Effector memory CD8-positive, alpha-beta T cell (primary cell): ENCODE measurements at regions not wholly inside any gene's neighbourhood (a gene's known extent, or its start where the extent isn't known, plus 50 kb on each side); places are given as distances from the start of the nearest gene placed in this dataset.

Source experiments
- ATAC-seq: fragments of 150-1000 bp; cut with Tn5 transposase; replicated peaks from 2 replicates; pipeline ENCODE4 v1.10.0; 2021; ENCODE audit warnings: mild to moderate bottlenecking, moderate library complexity
- DNase-seq, 3 experiments: peaks; one replicate each; pipeline ENCODE4 v3.0.0; 2021
- H3K27ac Mint-ChIP-seq, 2 donors: one replicate each; pipeline ENCODE4 v1.8.0; 2022; ENCODE audit warnings: mild to moderate bottlenecking in 2 of 2, mixed read lengths in 2 of 2, moderate library complexity in 2 of 2
- H3K27me3 Mint-ChIP-seq, 2 donors: one replicate each; pipeline ENCODE4 v1.8.0; 2022; ENCODE audit warnings: mixed read lengths in 2 of 2
- H3K36me3 Mint-ChIP-seq: one replicate; pipeline ENCODE4 v1.8.0; 2022; ENCODE audit warnings: mild to moderate bottlenecking, moderate library complexity, mixed read lengths; ENCODE audit not compliant: insufficient read depth
- H3K4me1 Mint-ChIP-seq, 2 donors: one replicate each; pipeline ENCODE4 v1.8.0; 2022; ENCODE audit warnings: low read depth in 2 of 2, mixed read lengths in 2 of 2
- H3K4me3 Mint-ChIP-seq, 2 donors: one replicate each; pipeline ENCODE4 v1.8.0; 2022; ENCODE audit warnings: mild to moderate bottlenecking in 2 of 2, mixed read lengths in 2 of 2, moderate library complexity in 2 of 2
- H3K9me3 Mint-ChIP-seq, 2 donors: one replicate each; pipeline ENCODE4 v1.8.0; 2022; ENCODE audit warnings: mixed read lengths in 2 of 2

DNA sequence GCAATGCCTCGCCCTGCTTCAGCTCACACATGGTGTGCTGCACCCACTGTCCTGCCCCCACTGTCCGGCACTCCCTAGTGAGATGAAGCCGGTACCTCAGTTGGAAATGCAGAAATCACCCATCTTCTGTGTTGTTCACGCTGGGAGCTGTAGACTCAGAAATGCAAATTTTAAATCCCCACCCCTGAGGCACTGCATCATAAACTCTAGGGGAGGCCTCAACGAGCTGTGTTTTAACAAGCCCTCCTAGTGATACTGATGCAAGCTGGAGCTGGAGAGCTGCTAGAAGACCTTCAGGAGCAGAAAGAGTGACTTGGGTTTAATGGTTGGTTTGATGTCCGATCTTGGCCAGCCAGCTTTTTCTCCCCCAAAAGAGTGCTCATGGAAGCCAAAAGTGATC, 146.0 kb upstream of the MAST4 start:
- DNase-seq: no peak
- no peak overlapping the region for H3K27ac Mint-ChIP-seq
- H3K27me3 Mint-ChIP-seq: peaks cover 14 to 29% of the 10 kb centered on the region in 2 donors

GRCh38 chr5:66450988-66451387, 145.2 kb upstream of the MAST4 start:
- H3K9me3 Mint-ChIP-seq: peaks cover 0 to 3% of the 10 kb centered on the region in 2 donors
- no peaks in the 10 kb centered on the region for H3K4me1 Mint-ChIP-seq
- ATAC-seq (no peak), DNase-seq (no peak)
- no peaks in the 10 kb centered on the region for H3K36me3 Mint-ChIP-seq
- no peak overlapping the region for H3K27ac Mint-ChIP-seq
- peaks cover 19 to 29% of the 10 kb centered on the region in 2 donors for H3K27me3 Mint-ChIP-seq
- H3K4me3 Mint-ChIP-seq: no peak overlapping the region

More for the DNA sequence above, 146.0 kb upstream of the MAST4 start:
- H3K36me3 Mint-ChIP-seq: no peaks in the 10 kb centered on the region
- peaks cover 0 to 3% of the 10 kb centered on the region in 2 donors for H3K9me3 Mint-ChIP-seq
- H3K4me1 Mint-ChIP-seq: no peaks in the 10 kb centered on the region
- ATAC-seq: no peak
- H3K4me3 Mint-ChIP-seq: no peak overlapping the region

- ATAC-seq (no peak), DNase-seq (no peak)
- H3K4me1 Mint-ChIP-seq: no peaks in the 10 kb centered on the region
- H3K27me3 Mint-ChIP-seq: peaks cover 19 to 29% of the 10 kb centered on the region in 2 donors
- no peak overlapping the region for H3K27ac Mint-ChIP-seq
- H3K36me3 Mint-ChIP-seq: no peaks in the 10 kb centered on the region
- H3K9me3 Mint-ChIP-seq: peaks cover 0 to 2% of the 10 kb centered on the region in 2 donors
- H3K4me3 Mint-ChIP-seq: no peak overlapping the region
Measured at GRCh38 chr5:66452109-66452508, 144.1 kb upstream of the MAST4 start.

- DNase-seq (no peak), ATAC-seq (no peak)
- Mint-ChIP-seq H3K36me3 (no peaks in the 10 kb centered on the region), H3K27ac (no peak overlapping the region), H3K4me3 (no peak overlapping the region), H3K27me3 (peaks cover 19 to 29% of the 10 kb centered on the region in 2 donors), H3K9me3 (no peaks in the 10 kb centered on the region), H3K4me1 (no peaks in the 10 kb centered on the region)
Measured at GRCh38 chr5:66454186-66455078, 141.8 kb upstream of the MAST4 start.

DNA sequence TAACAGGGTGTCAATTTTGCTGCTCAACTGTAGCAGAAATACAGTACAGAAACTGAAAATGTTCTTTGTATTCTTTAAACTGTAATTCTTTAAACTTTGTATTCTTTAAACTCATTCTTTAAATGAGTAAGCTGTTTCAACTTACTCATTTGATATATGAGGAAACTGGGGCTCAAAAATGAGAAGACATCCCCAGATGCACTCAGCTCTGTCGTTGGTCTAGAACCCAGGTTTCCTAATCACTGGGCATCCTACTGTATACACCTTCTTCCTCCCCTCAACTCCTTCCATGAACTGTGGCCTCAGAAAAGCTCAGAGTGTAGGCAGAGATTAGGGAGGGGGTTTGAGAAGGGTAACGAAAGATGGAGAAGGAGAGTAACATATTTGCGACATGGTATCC, 136.5 kb upstream of the MAST4 start:
- peaks cover 18 to 36% of the 10 kb centered on the region in 2 donors for H3K27me3 Mint-ChIP-seq
- no peaks in the 10 kb centered on the region for H3K4me1 Mint-ChIP-seq
- H3K36me3 Mint-ChIP-seq: no peaks in the 10 kb centered on the region
- H3K4me3 Mint-ChIP-seq: no peak overlapping the region
- no peaks in the 10 kb centered on the region for H3K9me3 Mint-ChIP-seq
- H3K27ac Mint-ChIP-seq: no peak overlapping the region
- DNase-seq (no peak), ATAC-seq (no peak)

DNA sequence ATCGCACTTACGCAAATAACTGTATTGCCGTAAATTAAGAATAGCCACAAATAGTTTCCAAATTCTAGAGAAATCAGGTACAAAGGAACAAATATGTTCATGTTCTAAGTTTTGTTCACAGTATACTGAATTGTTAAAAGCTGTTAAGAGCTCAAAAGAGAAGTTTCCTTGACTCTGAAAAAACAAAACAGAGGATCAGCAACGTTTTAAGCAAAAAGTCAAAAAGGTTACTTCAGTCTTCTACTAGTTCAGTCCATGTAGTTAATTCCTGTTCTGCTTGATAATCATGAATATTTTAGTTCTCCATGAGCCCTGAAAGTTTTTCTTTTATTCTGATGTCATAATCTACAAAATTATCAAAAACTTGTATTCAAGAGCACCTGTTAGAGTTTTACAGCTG, 128.6 kb upstream of the MAST4 start:
- H3K9me3 Mint-ChIP-seq: peaks cover 0 to 2% of the 10 kb centered on the region in 2 donors
- H3K27me3 Mint-ChIP-seq: peaks cover 4 to 19% of the 10 kb centered on the region in 2 donors
- H3K4me3 Mint-ChIP-seq: no peak overlapping the region
- no peaks in the 10 kb centered on the region for H3K4me1 Mint-ChIP-seq
- H3K36me3 Mint-ChIP-seq: no peaks in the 10 kb centered on the region
- DNase-seq (no peak), ATAC-seq (no peak)
- no peak overlapping the region for H3K27ac Mint-ChIP-seq

DNA sequence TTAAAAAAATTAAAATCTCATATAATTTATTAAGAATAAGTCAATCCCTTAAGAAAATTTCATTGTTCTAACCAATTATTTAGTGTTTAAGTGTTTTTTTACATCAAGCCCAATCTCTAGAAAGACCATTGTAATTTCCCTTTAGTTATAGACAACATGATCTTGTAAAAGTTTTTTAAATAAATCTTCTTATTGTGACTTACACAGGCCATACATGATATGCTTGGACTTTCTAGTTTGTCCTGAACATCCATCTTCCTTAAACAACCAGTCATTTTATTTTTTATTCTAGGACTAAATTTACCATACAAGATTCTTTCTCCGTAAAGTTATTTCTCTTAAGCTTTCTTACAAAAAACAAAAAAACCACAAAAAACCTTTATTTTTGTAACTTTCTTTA, 126.5 kb upstream of the MAST4 start:
- Mint-ChIP-seq H3K36me3 (peaks cover 2% of the 10 kb centered on the region), H3K27ac (no peak overlapping the region), H3K4me3 (no peak overlapping the region), H3K9me3 (peaks cover 0 to 2% of the 10 kb centered on the region in 2 donors), H3K27me3 (peaks cover 8 to 13% of the 10 kb centered on the region in 2 donors), H3K4me1 (no peaks in the 10 kb centered on the region)
- DNase-seq: no peak
- no peak for ATAC-seq

- Mint-ChIP-seq H3K4me3 (no peak overlapping the region), H3K36me3 (peaks cover 2% of the 10 kb centered on the region), H3K27ac (no peak overlapping the region), H3K27me3 (peaks cover 8 to 13% of the 10 kb centered on the region in 2 donors), H3K9me3 (peaks cover 0 to 2% of the 10 kb centered on the region in 2 donors), H3K4me1 (no peaks in the 10 kb centered on the region)
- DNase-seq (no peak), ATAC-seq (no peak)
Measured at GRCh38 chr5:66472010-66472409, 124.2 kb upstream of the MAST4 start.

DNA sequence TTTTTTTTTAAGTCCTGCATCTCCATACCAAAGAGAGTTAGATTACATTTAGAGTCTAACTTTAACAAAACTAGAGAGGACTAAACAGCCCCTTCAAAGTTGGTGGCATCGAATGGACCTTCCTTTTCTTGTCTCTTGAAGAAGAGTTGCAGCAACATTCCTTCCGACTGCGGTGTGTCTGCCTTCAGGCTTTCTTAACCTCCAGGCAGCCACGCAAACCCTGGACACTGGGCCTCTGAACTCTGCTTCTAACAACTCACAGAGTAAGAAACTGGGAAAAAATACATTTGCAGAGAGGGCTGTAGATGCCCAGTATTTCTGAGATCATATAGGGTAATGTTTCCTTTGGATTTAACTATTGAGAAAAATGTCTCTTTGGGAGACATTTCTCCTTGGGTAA, 120.5 kb upstream of the MAST4 start:
- H3K36me3 Mint-ChIP-seq: peaks cover 5% of the 10 kb centered on the region

GRCh38 chr5:66477596-66477995, 118.6 kb upstream of the MAST4 start:
- Mint-ChIP-seq H3K4me3 (no peak overlapping the region), H3K4me1 (no peaks in the 10 kb centered on the region), H3K27me3 (peaks cover 8 to 9% of the 10 kb centered on the region in 2 donors), H3K9me3 (no peaks in the 10 kb centered on the region), H3K36me3 (peaks cover 5% of the 10 kb centered on the region), H3K27ac (no peak overlapping the region)
- no peak for DNase-seq
- ATAC-seq: no peak

More for the DNA sequence above, 120.5 kb upstream of the MAST4 start:
- no peak overlapping the region for H3K4me3 Mint-ChIP-seq
- no peak overlapping the region for H3K27ac Mint-ChIP-seq
- peaks cover 8 to 13% of the 10 kb centered on the region in 2 donors for H3K27me3 Mint-ChIP-seq
- H3K9me3 Mint-ChIP-seq: no peaks in the 10 kb centered on the region
- H3K4me1 Mint-ChIP-seq: no peaks in the 10 kb centered on the region
- ATAC-seq: no peak
- DNase-seq: no peak

DNA sequence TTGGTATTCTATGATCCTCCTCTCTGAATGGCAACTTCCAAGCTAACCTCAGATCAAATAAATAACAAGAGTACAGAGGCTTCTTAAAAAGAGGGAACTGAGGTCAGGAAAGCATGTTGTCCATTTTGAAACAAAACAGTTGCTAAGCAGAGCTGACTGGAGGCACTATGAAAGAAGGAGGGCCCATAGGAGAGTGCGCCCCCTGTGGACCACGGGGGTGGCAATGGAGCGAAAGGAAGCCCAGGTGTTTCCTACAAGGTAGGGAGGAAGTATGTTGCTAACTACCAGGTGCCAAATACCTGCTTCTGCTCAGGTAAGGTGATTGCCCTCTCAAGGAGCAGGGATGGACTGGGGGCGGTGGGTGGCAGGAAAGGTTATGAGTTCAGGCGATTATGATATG, 101.8 kb upstream of the MAST4 start:
- no peak overlapping the region for H3K4me3 Mint-ChIP-seq
- H3K36me3 Mint-ChIP-seq: no peaks in the 10 kb centered on the region
- H3K9me3 Mint-ChIP-seq: no peaks in the 10 kb centered on the region
- H3K4me1 Mint-ChIP-seq: no peaks in the 10 kb centered on the region
- peaks cover under 1 to 21% of the 10 kb centered on the region in 2 donors for H3K27me3 Mint-ChIP-seq
- ATAC-seq: no peak
- no peak overlapping the region for H3K27ac Mint-ChIP-seq
- DNase-seq: no peak

DNA sequence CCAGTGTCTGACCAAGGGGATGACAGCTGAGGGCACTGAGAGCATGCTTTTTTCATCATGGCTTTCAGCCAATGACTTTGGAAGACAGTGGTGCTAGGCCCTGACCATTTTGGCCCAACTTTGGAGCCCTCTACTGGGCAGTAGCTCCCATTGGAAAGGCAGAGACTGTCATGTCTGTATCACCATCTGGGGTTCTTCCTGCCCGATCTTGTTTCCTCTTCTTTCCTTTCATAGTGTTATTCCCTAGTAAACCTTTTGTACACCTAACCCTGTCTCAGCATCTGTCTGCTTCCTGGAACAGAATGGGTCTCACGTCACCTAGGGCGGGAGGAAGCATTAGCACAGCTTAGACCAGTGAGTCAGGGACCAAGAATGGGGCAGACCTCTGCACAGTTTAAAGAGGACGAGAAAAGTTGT, 97.4 kb upstream of the MAST4 start:
- Mint-ChIP-seq H3K4me3 (no peak overlapping the region), H3K36me3 (no peaks in the 10 kb centered on the region), H3K9me3 (no peaks in the 10 kb centered on the region), H3K4me1 (no peaks in the 10 kb centered on the region), H3K27me3 (peaks cover 0 to 13% of the 10 kb centered on the region in 2 donors), H3K27ac (no peak overlapping the region)
- DNase-seq (no peak), ATAC-seq (no peak)

DNA sequence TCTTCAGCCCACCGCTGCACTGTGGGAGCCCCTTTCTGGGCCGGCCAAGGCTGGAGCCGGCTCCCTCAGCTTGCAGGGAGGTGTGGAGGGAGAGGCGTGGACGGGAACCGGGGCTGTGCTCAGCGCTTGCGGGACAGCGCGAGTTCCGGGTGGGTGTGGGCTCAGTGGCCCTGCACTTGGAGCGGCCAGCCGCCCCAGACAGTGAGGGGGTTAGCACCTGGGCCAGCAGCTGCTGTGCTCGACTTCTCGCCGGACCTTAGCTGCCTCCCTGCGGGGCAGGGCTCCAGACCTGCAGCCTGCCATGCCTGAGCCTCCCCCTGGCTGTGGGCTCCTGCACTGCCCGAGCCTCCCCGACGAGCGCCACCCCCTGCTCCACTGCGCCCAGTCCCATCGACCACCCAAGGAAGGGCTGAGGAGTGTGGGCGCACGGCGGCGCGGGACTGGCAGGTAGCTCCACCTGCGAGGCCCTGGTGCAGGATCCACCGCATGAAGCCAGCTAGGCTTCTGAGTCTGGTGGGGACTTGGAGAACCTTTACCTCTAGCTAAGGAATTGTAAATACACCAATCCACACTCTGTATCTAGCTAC, 92.9 kb upstream of the MAST4 start:
- no peak overlapping the region for H3K4me3 Mint-ChIP-seq
- H3K9me3 Mint-ChIP-seq: no peaks in the 10 kb centered on the region
- DNase-seq (no peak), ATAC-seq (no peak)
- H3K27me3 Mint-ChIP-seq: peaks cover 0 to under 1% of the 10 kb centered on the region in 2 donors
- no peaks in the 10 kb centered on the region for H3K4me1 Mint-ChIP-seq
- H3K36me3 Mint-ChIP-seq: no peaks in the 10 kb centered on the region
- H3K27ac Mint-ChIP-seq: no peak overlapping the region

- Mint-ChIP-seq H3K4me1 (no peaks in the 10 kb centered on the region), H3K36me3 (no peaks in the 10 kb centered on the region), H3K4me3 (no peak overlapping the region), H3K27ac (no peak overlapping the region), H3K27me3 (peaks cover 18 to 20% of the 10 kb centered on the region in 2 donors), H3K9me3 (no peaks in the 10 kb centered on the region)
- ATAC-seq: no peak
- DNase-seq: no peak
Measured at GRCh38 chr5:66507106-66507505, 89.1 kb upstream of the MAST4 start.
